GM21526 (cell line): ENCODE measurements at regions not wholly inside any gene's neighbourhood (a gene's known extent, or its start where the extent isn't known, plus 50 kb on each side); places are given as distances from the start of the nearest gene placed in this dataset.
"Not testable (repeated sequence)": the region's sequence is repeated elsewhere in the genome, so short reads cannot be mapped to it uniquely, and the experiment has no call there.

Experiments used
- ATAC-seq: cut with Tn5 transposase; IDR thresholded peaks from one replicate; pipeline ENCODE4 v1.9.1; 2021; ENCODE audit warnings: moderate library complexity; ENCODE audit not compliant: unreplicated experiment, low FRiP score

DNA sequence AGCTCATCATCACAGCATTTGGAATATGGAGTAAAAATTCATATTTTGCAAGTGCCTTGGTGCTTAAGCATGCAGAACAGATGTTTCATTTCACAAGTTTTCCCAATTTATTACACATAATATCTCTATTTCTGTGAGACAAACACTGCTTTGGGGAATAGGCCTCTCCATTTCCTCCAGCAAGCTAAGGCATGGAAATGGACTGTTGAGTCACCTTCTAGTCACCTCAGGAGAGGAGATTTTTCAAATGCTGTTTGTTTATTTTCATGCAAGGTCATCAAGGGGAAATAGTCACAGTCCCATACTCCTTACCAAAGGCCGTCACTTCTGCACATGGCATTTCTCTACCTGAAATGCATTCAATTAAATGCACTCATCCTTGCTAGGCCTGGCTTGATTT, 57.4 kb upstream of the NUTM2D start:
- not testable (repeated sequence) for ATAC-seq

DNA sequence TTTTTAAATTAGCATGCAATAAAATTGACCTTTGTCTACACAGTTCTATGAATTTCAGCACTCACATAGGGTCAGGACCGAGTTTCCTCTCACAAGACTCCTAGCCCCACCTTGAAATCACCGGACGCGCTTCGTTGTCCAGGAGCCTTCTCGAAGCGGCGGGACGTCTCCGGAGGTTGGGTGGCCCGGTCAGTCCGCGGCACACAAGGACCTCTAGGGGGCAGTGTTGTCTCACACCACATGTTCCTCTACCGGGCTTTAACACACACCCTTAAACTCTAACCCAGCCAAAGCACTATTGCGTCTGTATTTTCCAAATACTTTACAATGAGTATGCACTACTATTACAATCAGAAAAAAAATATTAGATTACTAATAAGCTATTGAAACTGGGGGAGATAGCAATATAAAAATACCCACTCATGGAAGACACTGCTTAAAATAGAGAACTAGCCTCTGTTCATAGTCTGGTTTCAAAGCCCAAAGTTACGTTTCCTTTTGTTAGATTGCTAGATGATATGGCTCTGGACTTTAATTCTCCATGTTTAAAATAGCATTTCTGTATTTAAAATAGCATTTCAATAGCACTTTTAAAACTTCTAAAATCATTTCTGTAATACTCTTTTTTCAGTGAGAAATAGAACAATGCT, 56.0 kb upstream of the NUTM2D start:
- ATAC-seq = peak; percentile 85

DNA sequence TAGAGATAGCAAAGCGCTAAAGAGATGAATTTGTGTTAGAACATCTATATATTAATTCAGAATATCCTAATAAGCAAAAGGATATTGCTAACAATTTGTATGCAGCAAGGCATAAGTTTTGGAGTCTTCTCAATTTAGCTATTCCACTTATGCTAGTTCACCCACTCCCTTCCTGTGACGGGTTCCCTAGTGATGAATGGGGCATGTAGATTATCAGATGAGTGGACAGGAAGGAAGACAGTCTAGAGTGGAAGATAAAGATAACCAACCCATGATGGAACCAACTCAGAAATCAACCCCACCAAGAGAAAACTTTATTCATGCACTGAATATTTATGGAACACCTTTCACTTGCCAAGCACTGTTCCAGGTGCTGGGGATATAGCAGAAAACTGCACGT, 55.4 kb upstream of the NUTM2D start:
- not testable (repeated sequence) for ATAC-seq

DNA sequence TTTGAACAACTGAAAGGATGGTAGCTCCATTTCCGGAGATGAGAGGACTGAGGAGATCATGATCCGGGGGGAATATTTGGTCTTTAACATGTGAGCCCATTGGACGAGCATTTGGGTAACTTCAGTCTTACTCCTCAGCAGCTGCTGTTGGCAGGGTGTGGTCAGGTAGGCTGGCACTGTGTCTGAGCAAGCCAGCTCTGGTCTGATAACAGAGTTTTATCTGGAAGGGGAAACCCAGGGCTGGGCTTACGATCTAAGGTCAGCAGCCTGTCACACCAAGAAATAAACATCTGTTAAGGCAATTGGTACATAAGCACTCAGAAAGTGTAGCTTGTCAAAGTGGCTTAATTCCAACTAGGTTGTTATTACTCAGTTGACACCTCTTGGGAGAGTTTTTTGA, 53.8 kb upstream of the NUTM2D start:
- not testable (repeated sequence) for ATAC-seq

DNA sequence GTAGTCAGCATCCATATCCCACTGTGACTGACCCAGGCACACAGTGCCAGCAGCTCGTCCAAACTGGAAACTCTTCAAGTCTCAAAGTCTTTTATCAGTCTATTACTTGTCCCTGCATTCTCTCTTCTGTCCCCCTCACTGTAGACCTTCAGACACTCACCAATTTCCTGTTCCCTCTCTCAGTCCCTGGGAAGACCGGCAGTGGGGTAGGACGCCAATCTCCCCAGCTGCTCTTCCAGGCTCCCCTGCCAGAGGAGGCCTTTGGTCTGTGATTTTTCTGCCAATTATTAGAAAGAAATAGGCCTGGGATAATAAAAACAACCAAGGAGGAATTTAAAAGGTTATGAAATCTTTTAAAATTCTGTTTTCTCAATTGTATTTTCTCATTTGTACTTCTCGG, 50.9 kb upstream of the NUTM2D start:
- not testable (repeated sequence) for ATAC-seq
